K562 (cell line): ENCODE measurements at regions not wholly inside any gene's neighbourhood (a gene's known extent, or its start where the extent isn't known, plus 50 kb on each side); places are given as distances from the start of the nearest gene placed in this dataset.

Experiments
- ATAC-seq: fragments of 200-7000 bp; cut with Tn5 transposase; 3 replicates; pipeline ENCODE4 v1.9.1; 2020; ENCODE audit warnings: moderate library complexity
- BruUV-seq: library from RNA; stranded (reverse); fragments of 400-500 nt; replicated peaks from 2 replicates; lab custom pipeline; 2021; lab: Mats Ljungman, UMichigan
- CTCF ChIA-PET: fragments of 300-600 bp; formaldehyde crosslinking; extraction: SDS; loops from one replicate; lab custom pipeline; 2021; ENCODE audit warnings: low intra/inter-chr PET ratio; lab: Yijun Ruan, JAX
- POLR2A ChIA-PET: fragments of 300-600, 350-650 bp; sonication (Branson Sonifier 250); formaldehyde crosslinking; extraction: SDS; loops from one replicate; lab custom pipeline; 2021; ENCODE audit warnings: antibody characterized with exemption, inconsistent platforms; lab: Yijun Ruan, JAX
- DNase-seq, 4 experiments: peaks; one replicate each; pipeline versions ENCODE4 v3.0.0 to v3.0.0-alpha.2; 2011 to 2018; ENCODE audit warnings: low spot score in 3 of 4, mixed read lengths in 3 of 4; ENCODE audit errors: extremely low read depth in 1 of 4
- FAIRE-seq: peaks from 2 replicates; lab custom pipeline; 2011; peaks lifted over from hg19 to GRCh38; lab: Jason Lieb, UNC
- H2AFZ ChIP-seq: 2 replicates; pipeline ENCODE4 v1.6.0; 2011; ENCODE audit warnings: low read depth, low read length, control low read depth, inconsistent platforms
- H3K27ac ChIP-seq: fragments of 200-600 bp; 3 replicates; pipeline ENCODE4 v1.8.0; 2011; ENCODE audit warnings: low read depth, mild to moderate bottlenecking, control low read depth, inconsistent platforms, low read length, moderate library complexity, mixed read lengths; ENCODE audit errors: extremely low read depth
- H3K27me3 ChIP-seq, 2 experiments: fragments of 300-600 bp in 1 of 2; 2 replicates in 1 of 2; 3 replicates in 1 of 2; pipeline versions ENCODE4 v1.6.0 to v1.8.0; 2011; ENCODE audit warnings: inconsistent platforms in 2 of 2, low read length in 2 of 2, mild to moderate bottlenecking in 1 of 2, mixed read lengths in 1 of 2, moderate library complexity in 1 of 2; ENCODE audit not compliant: control insufficient read depth in 2 of 2, insufficient read depth in 2 of 2
- H3K36me3 ChIP-seq: fragments of 300-600 bp; 3 replicates; pipeline ENCODE4 v1.8.0; 2011; ENCODE audit warnings: mild to moderate bottlenecking, low read length, inconsistent platforms; ENCODE audit not compliant: control insufficient read depth, insufficient read depth
- H3K4me1 ChIP-seq, 2 experiments: fragments of 200-600 bp in 1 of 2; replicated peaks in 1 of 2; 2 replicates in 1 of 2; 3 replicates in 1 of 2; pipeline versions ENCODE4 v1.5.1 to v1.8.0; 2011; ENCODE audit warnings: inconsistent platforms in 2 of 2, low read length in 2 of 2, mild to moderate bottlenecking in 1 of 2, mixed read lengths in 1 of 2, moderate library complexity in 1 of 2; ENCODE audit not compliant: control insufficient read depth in 2 of 2, insufficient read depth in 2 of 2
- H3K4me2 ChIP-seq: 2 replicates; pipeline ENCODE4 v1.6.1; 2011; ENCODE audit warnings: low read length, control low read depth, inconsistent platforms, mixed read lengths; ENCODE audit not compliant: insufficient read depth
- H3K4me3 ChIP-seq: fragments of 200-600 bp; sonication (generic), shearing (Covaris generic); 2 replicates; pipeline ENCODE4 v1.5.1; 2016; ENCODE audit warnings: control low read depth, inconsistent platforms
- H3K79me2 ChIP-seq: fragments of 200-600 bp; 3 replicates; pipeline ENCODE4 v1.8.0; 2011; ENCODE audit warnings: low read length, inconsistent platforms; ENCODE audit not compliant: control insufficient read depth, insufficient read depth
- H3K9ac ChIP-seq, 2 experiments: 2 replicates each; pipeline versions ENCODE4 v1.6.0 to v1.6.1; 2011; ENCODE audit warnings: low read depth in 2 of 2, low read length in 2 of 2, control low read depth in 1 of 2, inconsistent platforms in 1 of 2, mild to moderate bottlenecking in 1 of 2, mixed read lengths in 1 of 2; ENCODE audit not compliant: insufficient read depth in 1 of 2
- H3K9me1 ChIP-seq: one replicate; pipeline ENCODE4 v1.6.0; 2011; ENCODE audit warnings: inconsistent platforms, mild to moderate bottlenecking, low read length, moderate library complexity; ENCODE audit not compliant: control insufficient read depth, insufficient read depth
- H3K9me3 ChIP-seq: replicated peaks from 2 replicates; pipeline ENCODE4 v1.5.1; 2011; ENCODE audit warnings: low read depth, low read length, inconsistent platforms; ENCODE audit not compliant: control insufficient read depth, insufficient read depth
- H4K20me1 ChIP-seq: replicated peaks from 2 replicates; pipeline ENCODE4 v1.6.1; 2011; ENCODE audit warnings: low read length, inconsistent platforms, mixed read lengths; ENCODE audit not compliant: control insufficient read depth, insufficient read depth
- E2F4 ChIP-seq: sonication (generic); formaldehyde crosslinking; IDR thresholded peaks from 2 replicates; pipeline ENCODE4 v1.8.0; 2022; ENCODE audit warnings: mild to moderate bottlenecking, low read depth, missing genetic modification reagents
- PRMT5 ChIP-seq: sonication (generic); formaldehyde crosslinking; IDR thresholded peaks from 2 replicates; pipeline ENCODE4 v1.5.0; 2020; ENCODE audit warnings: missing genetic modification reagents
- REST ChIP-seq, 2 experiments: fragments of 450-650 bp; formaldehyde crosslinking in 1 of 2; IDR thresholded peaks; 2 replicates each; pipeline versions ENCODE4 v1.4.0 to v1.6.1; 2014 to 2020; ENCODE audit warnings: mild to moderate bottlenecking in 2 of 2, borderline replicate concordance in 1 of 2, low read depth in 1 of 2
- RREB1 ChIP-seq: fragments of 250-450 bp; sonication (Bioruptor Pico); IDR thresholded peaks from 2 replicates; pipeline ENCODE4 v1.4.0; 2020
- ZNF431 ChIP-seq: sonication (generic); formaldehyde crosslinking; IDR thresholded peaks from 2 replicates; pipeline ENCODE4 v1.8.0; 2022; ENCODE audit warnings: mild to moderate bottlenecking, missing genetic modification reagents
- ZZZ3 ChIP-seq: fragments of 450-650 bp; IDR thresholded peaks from 2 replicates; pipeline ENCODE4 v1.6.1; 2016; ENCODE audit warnings: antibody characterized with exemption, mild to moderate bottlenecking, moderate library complexity
- WGBS: fragments of 100-300 bp; shearing (Covaris generic); methylation state at CpG from one replicate; pipeline ENCODE4 v1.1.6; 2016; ENCODE audit warnings: low coverage, mixed read lengths; ENCODE audit not compliant: insufficient coverage; ENCODE audit errors: missing lambda C conversion rate; 5-methylcytosine and 5-hydroxymethylcytosine counted together
- in situ Hi-C: fragments of 300-500 bp; cut with MboI; formaldehyde crosslinking; loops from 4 replicates; pipeline ENCODE4 v1.15.0; 2018; ENCODE audit warnings: inconsistent platforms, mixed read lengths
- intact Hi-C: fragments of 100-400 bp; cut with micrococcal nuclease; formaldehyde crosslinking; loops from 2 replicates; pipeline ENCODE4 v1.14.2; 2022

GRCh38 chr2:18332477-18332876 is 228.0 kb downstream of the RDH14 start (continued):
- no peak for TF ChIP-seq RREB1 (CRISPR knock-in tag)

- FAIRE-seq = no peak
- in situ Hi-C loops = no loop called here
- Histone ChIP-seq H3K79me2 (no peaks in the 10 kb centered on the region), H3K9me1 (no peaks in the 10 kb centered on the region), H3K36me3 (no peaks in the 10 kb centered on the region), H2AFZ (no peak overlapping the region), H3K4me1 (no peaks in the 10 kb centered on the region), H3K27ac (no peak overlapping the region), H3K9ac (no peak overlapping the region), H3K4me3 (no peak overlapping the region), H3K27me3 (no peaks in the 10 kb centered on the region), H3K9me3 (no peaks in the 10 kb centered on the region), H4K20me1 (no peaks in the 10 kb centered on the region), H3K4me2 (no peak overlapping the region)
- DNase-seq = no peak
- BruUV-seq = no TSS peak
- no peak for ATAC-seq
- CTCF ChIA-PET = no interaction called here
- POLR2A ChIA-PET = no interaction called here
- intact Hi-C loops = no loop called here
- WGBS = 0% methylated on average over 5 of the region's 5 CpGs
- TF ChIP-seq PRMT5 (CRISPR knock-in tag) (no peak), ZZZ3 (no peak), REST (IDR thresholded peaks at IDR 0.05; ENCODE audit: borderline replicate concordance) (no peak), REST (CRISPR knock-in tag; IDR thresholded peaks at IDR 0.05; ENCODE audit: low read depth) (no peak), ZNF431 (CRISPR knock-in tag) (no peak), E2F4 (CRISPR knock-in tag) (no peak)
Observed at GRCh38 chr2:18325118-18325517, 235.3 kb downstream of the RDH14 start.
